HepG2 (cell line): ENCODE measurements at regions not wholly inside any gene's neighbourhood (a gene's known extent, or its start where the extent isn't known, plus 50 kb on each side); places are given as distances from the start of the nearest gene placed in this dataset.
A peak's percentile ranks its signal among the peaks of the same experiment; 100 is the strongest.

ENCODE experiments used
- DNMT1 ChIP-seq: sonication (generic); formaldehyde crosslinking; IDR thresholded peaks from 2 replicates; pipeline ENCODE4 v1.5.1; 2020; ENCODE audit warnings: mild to moderate bottlenecking, missing genetic modification reagents
- HIVEP1 ChIP-seq: sonication (generic); formaldehyde crosslinking; IDR thresholded peaks from 2 replicates; pipeline ENCODE4 v1.4.0; 2020; ENCODE audit warnings: mild to moderate bottlenecking, missing genetic modification reagents
- KLF9 ChIP-seq: IDR thresholded peaks from 2 replicates; pipeline ENCODE4 v1.6.1; 2016; ENCODE audit warnings: low read depth
- MLLT10 ChIP-seq: sonication (generic); formaldehyde crosslinking; IDR thresholded peaks from 2 replicates; pipeline ENCODE4 v1.4.0; 2020; ENCODE audit warnings: missing genetic modification reagents
- NCOR1 ChIP-seq: fragments of 200-600 bp; sonication (generic); IDR thresholded peaks from 2 replicates; pipeline ENCODE4 v1.7.0; 2017; ENCODE audit warnings: antibody characterized with exemption, low read length, borderline replicate concordance
- PHF8 ChIP-seq: sonication (generic); formaldehyde crosslinking; IDR thresholded peaks from 2 replicates; pipeline ENCODE4 v1.5.0; 2020; ENCODE audit warnings: missing genetic modification reagents
- POLR2AphosphoS5 ChIP-seq: IDR thresholded peaks from 2 replicates; pipeline ENCODE4 v1.6.1; 2012; ENCODE audit warnings: low read depth, low read length
- TBP ChIP-seq: sonication (generic); formaldehyde crosslinking; IDR thresholded peaks from 2 replicates; pipeline ENCODE4 v1.5.0; 2020; ENCODE audit warnings: missing genetic modification reagents
- ZBTB38 ChIP-seq: sonication (generic); formaldehyde crosslinking; IDR thresholded peaks from 2 replicates; pipeline ENCODE4 v1.5.1; 2020; ENCODE audit warnings: mild to moderate bottlenecking, missing genetic modification reagents
- ZBTB7A ChIP-seq: sonication (generic); formaldehyde crosslinking; IDR thresholded peaks from 2 replicates; pipeline ENCODE4 v1.8.0; 2022; ENCODE audit warnings: mild to moderate bottlenecking, missing genetic modification reagents
- ZFP37 ChIP-seq: sonication (generic); formaldehyde crosslinking; IDR thresholded peaks from 2 replicates; pipeline ENCODE4 v1.4.0; 2020; ENCODE audit warnings: missing genetic modification reagents, borderline replicate concordance
- ZNF556 ChIP-seq: sonication (generic); formaldehyde crosslinking; IDR thresholded peaks from 2 replicates; pipeline ENCODE4 v1.4.0; 2020; ENCODE audit warnings: mild to moderate bottlenecking, missing genetic modification reagents, borderline replicate concordance
- TF ChIP-seq, protein P1 (sequence below): sonication (generic); formaldehyde crosslinking; IDR thresholded peaks from 2 replicates; pipeline ENCODE4 v1.5.1; 2020; ENCODE audit warnings: mild to moderate bottlenecking, missing genetic modification reagents, moderate library complexity
- TF ChIP-seq, protein P2 (sequence below): sonication (generic); formaldehyde crosslinking; IDR thresholded peaks from 2 replicates; pipeline ENCODE4 v1.4.0; 2020; ENCODE audit warnings: missing genetic modification reagents
- TF ChIP-seq, protein P3 (sequence below): sonication (generic); formaldehyde crosslinking; IDR thresholded peaks from 2 replicates; pipeline ENCODE4 v1.8.0; 2022; ENCODE audit warnings: missing genetic modification reagents, mild to moderate bottlenecking, borderline replicate concordance
- TF ChIP-seq, protein P4 (sequence below): sonication (generic); formaldehyde crosslinking; IDR thresholded peaks from 2 replicates; pipeline ENCODE4 v1.5.0; 2020; ENCODE audit warnings: missing genetic modification reagents
- TF ChIP-seq, protein P5 (sequence below): sonication (generic); formaldehyde crosslinking; conservative IDR thresholded peaks from 2 replicates; pipeline ENCODE4 v1.4.0; 2020; ENCODE audit warnings: missing genetic modification reagents
- TF ChIP-seq, protein P6 (sequence below): sonication (generic); formaldehyde crosslinking; IDR thresholded peaks from 2 replicates; pipeline ENCODE4 v1.5.1; 2020; ENCODE audit warnings: missing genetic modification reagents, mild to moderate bottlenecking, borderline replicate concordance

DNA sequence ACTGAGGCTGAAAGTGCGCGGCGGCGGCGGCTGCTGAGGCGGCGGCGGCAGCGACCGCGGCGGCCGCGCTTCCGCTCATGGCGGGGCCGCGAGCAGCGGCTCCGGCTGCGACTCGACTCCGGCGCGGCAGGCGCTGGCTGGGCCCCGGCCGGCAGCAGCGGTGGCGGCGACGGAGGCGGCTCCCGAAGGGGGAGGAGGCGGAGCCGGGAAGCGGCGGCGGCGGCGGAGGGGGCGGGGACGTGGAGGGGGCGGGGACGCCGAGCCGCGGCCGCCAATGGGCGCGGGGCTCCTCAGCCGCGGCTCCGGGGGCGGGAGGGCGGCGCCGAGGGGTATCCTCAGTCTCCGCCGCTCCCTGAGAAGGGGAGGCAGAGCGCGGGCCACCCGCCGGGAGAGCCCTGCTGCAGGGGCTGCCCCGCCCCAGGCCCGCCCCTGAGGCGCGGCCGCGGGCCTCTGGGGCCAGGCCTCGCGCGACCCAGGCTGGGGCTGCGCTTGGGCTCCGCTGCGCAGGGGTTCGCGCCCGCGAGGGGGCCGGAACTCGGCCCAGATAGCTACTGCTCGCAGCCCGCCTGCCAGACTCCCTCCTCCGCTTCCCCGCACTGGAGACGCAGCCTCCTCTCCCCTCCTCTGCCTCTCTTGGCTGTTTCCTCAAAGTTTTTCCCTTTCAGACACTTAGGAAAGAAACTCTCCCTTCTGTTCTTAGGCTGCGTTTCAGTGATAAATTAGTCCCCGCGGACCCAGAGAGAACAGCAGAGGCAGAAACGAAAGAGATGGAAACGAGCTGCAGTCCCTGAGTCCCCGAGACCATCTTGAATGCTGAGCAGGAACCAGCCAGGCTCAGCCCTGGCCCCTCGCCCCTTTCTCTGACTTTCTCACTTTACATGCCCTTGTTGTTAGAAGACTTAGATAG lies 85.0 kb upstream of the MELK start (continued):
- TF ChIP-seq, protein P1, sequence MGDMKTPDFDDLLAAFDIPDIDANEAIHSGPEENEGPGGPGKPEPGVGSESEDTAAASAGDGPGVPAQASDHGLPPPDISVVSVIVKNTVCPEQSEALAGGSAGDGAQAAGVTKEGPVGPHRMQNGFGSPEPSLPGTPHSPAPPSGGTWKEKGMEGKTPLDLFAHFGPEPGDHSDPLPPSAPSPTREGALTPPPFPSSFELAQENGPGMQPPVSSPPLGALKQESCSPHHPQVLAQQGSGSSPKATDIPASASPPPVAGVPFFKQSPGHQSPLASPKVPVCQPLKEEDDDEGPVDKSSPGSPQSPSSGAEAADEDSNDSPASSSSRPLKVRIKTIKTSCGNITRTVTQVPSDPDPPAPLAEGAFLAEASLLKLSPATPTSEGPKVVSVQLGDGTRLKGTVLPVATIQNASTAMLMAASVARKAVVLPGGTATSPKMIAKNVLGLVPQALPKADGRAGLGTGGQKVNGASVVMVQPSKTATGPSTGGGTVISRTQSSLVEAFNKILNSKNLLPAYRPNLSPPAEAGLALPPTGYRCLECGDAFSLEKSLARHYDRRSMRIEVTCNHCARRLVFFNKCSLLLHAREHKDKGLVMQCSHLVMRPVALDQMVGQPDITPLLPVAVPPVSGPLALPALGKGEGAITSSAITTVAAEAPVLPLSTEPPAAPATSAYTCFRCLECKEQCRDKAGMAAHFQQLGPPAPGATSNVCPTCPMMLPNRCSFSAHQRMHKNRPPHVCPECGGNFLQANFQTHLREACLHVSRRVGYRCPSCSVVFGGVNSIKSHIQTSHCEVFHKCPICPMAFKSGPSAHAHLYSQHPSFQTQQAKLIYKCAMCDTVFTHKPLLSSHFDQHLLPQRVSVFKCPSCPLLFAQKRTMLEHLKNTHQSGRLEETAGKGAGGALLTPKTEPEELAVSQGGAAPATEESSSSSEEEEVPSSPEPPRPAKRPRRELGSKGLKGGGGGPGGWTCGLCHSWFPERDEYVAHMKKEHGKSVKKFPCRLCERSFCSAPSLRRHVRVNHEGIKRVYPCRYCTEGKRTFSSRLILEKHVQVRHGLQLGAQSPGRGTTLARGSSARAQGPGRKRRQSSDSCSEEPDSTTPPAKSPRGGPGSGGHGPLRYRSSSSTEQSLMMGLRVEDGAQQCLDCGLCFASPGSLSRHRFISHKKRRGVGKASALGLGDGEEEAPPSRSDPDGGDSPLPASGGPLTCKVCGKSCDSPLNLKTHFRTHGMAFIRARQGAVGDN = peak; percentile 73
- TF ChIP-seq PHF8 (CRISPR knock-in tag) (peak; percentile 77), POLR2AphosphoS5 (peak; percentile 74), NCOR1 (no peak), KLF9 (no peak), TBP (CRISPR knock-in tag) (no peak), HIVEP1 (CRISPR knock-in tag) (0 out of 2 replicates have a peak, but pooled peaks have one; percentile 18), MLLT10 (CRISPR knock-in tag) (no peak), ZBTB7A (CRISPR knock-in tag) (no peak), ZNF556 (CRISPR knock-in tag) (0 out of 2 replicates have a peak, but pooled peaks have one; percentile 48), DNMT1 (no peak), ZFP37 (no peak), ZBTB38 (no peak)
- TF ChIP-seq, protein P2, sequence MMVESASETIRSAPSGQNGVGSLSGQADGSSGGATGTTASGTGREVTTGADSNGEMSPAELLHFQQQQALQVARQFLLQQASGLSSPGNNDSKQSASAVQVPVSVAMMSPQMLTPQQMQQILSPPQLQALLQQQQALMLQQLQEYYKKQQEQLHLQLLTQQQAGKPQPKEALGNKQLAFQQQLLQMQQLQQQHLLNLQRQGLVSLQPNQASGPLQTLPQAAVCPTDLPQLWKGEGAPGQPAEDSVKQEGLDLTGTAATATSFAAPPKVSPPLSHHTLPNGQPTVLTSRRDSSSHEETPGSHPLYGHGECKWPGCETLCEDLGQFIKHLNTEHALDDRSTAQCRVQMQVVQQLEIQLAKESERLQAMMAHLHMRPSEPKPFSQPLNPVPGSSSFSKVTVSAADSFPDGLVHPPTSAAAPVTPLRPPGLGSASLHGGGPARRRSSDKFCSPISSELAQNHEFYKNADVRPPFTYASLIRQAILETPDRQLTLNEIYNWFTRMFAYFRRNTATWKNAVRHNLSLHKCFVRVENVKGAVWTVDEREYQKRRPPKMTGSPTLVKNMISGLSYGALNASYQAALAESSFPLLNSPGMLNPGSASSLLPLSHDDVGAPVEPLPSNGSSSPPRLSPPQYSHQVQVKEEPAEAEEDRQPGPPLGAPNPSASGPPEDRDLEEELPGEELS = peak; percentile 38; the same call in 1 of the 2 replicates
- TF ChIP-seq, protein P3, sequence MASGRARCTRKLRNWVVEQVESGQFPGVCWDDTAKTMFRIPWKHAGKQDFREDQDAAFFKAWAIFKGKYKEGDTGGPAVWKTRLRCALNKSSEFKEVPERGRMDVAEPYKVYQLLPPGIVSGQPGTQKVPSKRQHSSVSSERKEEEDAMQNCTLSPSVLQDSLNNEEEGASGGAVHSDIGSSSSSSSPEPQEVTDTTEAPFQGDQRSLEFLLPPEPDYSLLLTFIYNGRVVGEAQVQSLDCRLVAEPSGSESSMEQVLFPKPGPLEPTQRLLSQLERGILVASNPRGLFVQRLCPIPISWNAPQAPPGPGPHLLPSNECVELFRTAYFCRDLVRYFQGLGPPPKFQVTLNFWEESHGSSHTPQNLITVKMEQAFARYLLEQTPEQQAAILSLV (CRISPR knock-in tag) = no peak
- TF ChIP-seq, protein P4, sequence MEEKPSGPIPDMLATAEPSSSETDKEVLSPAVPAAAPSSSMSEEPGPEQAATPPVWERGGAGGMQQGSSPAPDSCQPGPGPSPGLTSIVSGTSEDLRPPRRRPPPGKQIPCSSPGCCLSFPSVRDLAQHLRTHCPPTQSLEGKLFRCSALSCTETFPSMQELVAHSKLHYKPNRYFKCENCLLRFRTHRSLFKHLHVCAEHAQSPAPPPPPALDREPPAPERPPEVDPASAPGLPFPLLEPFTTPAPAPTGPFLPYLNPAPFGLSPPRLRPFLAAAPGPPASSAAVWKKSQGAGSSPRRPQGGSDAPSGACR (CRISPR knock-in tag) = no peak
- TF ChIP-seq, protein P5, sequence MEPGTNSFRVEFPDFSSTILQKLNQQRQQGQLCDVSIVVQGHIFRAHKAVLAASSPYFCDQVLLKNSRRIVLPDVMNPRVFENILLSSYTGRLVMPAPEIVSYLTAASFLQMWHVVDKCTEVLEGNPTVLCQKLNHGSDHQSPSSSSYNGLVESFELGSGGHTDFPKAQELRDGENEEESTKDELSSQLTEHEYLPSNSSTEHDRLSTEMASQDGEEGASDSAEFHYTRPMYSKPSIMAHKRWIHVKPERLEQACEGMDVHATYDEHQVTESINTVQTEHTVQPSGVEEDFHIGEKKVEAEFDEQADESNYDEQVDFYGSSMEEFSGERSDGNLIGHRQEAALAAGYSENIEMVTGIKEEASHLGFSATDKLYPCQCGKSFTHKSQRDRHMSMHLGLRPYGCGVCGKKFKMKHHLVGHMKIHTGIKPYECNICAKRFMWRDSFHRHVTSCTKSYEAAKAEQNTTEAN (CRISPR knock-in tag) = no peak
- TF ChIP-seq, protein P6, sequence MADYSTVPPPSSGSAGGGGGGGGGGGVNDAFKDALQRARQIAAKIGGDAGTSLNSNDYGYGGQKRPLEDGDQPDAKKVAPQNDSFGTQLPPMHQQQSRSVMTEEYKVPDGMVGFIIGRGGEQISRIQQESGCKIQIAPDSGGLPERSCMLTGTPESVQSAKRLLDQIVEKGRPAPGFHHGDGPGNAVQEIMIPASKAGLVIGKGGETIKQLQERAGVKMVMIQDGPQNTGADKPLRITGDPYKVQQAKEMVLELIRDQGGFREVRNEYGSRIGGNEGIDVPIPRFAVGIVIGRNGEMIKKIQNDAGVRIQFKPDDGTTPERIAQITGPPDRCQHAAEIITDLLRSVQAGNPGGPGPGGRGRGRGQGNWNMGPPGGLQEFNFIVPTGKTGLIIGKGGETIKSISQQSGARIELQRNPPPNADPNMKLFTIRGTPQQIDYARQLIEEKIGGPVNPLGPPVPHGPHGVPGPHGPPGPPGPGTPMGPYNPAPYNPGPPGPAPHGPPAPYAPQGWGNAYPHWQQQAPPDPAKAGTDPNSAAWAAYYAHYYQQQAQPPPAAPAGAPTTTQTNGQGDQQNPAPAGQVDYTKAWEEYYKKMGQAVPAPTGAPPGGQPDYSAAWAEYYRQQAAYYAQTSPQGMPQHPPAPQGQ (CRISPR knock-in tag) = no peak
